Breast epithelium (tissue), 3 donors: ENCODE measurements at regions not wholly inside any gene's neighbourhood (a gene's known extent, or its start where the extent isn't known, plus 50 kb on each side); places are given as distances from the start of the nearest gene placed in this dataset.

Source experiments
- POLR2A ChIP-seq: fragments of 450-650 bp; IDR thresholded peaks from one replicate; pipeline ENCODE4 v1.6.1; 2016; ENCODE audit warnings: antibody characterized with exemption, mild to moderate bottlenecking, moderate library complexity
- POLR2AphosphoS5 ChIP-seq, 3 donors: sonication (generic); formaldehyde crosslinking; IDR thresholded peaks; one replicate each; pipeline ENCODE4 v1.6.1; 2017; ENCODE audit warnings: antibody characterized with exemption in 3 of 3
- TF ChIP-seq, protein P1 (sequence below), 3 donors: fragments of 450-650 bp; IDR thresholded peaks; one replicate each; pipeline ENCODE4 v1.5.1; 2016 to 2017; ENCODE audit warnings: antibody characterized with exemption in 3 of 3, mild to moderate bottlenecking in 3 of 3, moderate library complexity in 3 of 3

DNA sequence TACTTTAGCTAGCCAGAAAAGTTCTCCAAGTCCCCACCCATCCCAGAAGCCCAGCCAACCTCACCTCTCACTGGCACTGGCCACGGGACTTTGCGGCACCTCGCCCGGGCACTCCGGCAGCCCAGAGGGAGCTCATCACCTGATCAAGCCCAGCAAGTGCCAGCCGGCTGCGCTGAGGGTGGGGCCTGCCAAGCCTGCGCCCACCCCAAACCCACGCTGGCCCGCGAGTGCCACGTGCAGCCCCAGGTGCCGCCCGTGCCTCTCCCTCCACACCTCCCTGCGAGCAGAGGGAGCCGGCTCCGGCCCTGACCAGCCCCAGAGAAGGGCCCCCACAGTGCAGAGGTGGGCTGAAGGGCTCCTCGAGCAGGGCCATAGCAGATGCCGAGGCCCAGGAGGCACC is 585.0 kb upstream of the HS6ST1 start:
- TF ChIP-seq, protein P1, sequence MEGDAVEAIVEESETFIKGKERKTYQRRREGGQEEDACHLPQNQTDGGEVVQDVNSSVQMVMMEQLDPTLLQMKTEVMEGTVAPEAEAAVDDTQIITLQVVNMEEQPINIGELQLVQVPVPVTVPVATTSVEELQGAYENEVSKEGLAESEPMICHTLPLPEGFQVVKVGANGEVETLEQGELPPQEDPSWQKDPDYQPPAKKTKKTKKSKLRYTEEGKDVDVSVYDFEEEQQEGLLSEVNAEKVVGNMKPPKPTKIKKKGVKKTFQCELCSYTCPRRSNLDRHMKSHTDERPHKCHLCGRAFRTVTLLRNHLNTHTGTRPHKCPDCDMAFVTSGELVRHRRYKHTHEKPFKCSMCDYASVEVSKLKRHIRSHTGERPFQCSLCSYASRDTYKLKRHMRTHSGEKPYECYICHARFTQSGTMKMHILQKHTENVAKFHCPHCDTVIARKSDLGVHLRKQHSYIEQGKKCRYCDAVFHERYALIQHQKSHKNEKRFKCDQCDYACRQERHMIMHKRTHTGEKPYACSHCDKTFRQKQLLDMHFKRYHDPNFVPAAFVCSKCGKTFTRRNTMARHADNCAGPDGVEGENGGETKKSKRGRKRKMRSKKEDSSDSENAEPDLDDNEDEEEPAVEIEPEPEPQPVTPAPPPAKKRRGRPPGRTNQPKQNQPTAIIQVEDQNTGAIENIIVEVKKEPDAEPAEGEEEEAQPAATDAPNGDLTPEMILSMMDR (IDR thresholded peaks at IDR 0.05), result no peak
- TF ChIP-seq POLR2A (no peak), POLR2AphosphoS5 (IDR thresholded peaks at IDR 0.05) (no peak)
